OCI-LY3 (cell line): ENCODE measurements at regions not wholly inside any gene's neighbourhood (a gene's known extent, or its start where the extent isn't known, plus 50 kb on each side); places are given as distances from the start of the nearest gene placed in this dataset.
"Not testable (repeated sequence)": the region's sequence is repeated elsewhere in the genome, so short reads cannot be mapped to it uniquely, and the experiment has no call there.

ENCODE experiments used
- H2AFZ ChIP-seq: fragments of 200-600, 300-600 bp; shearing (Covaris generic); 2 replicates; pipeline ENCODE4 v1.6.0; 2014; ENCODE audit warnings: antibody characterized with exemption, low read depth, low read length
- H3K27ac ChIP-seq: fragments of 200-600, 300-600 bp; sonication (generic); 2 replicates; pipeline ENCODE4 v1.5.1; 2014; ENCODE audit warnings: mild to moderate bottlenecking, low read length, moderate library complexity, mixed read lengths
- H3K27me3 ChIP-seq: fragments of 200-600, 300-600 bp; sonication (generic); 2 replicates; pipeline ENCODE4 v1.6.1; 2014; ENCODE audit warnings: low read depth, low read length, mixed read lengths
- H3K36me3 ChIP-seq: fragments of 200-600, 300-600 bp; sonication (generic); replicated peaks from 2 replicates; pipeline ENCODE3; 2014; ENCODE audit warnings: low read depth, low read length, mixed read lengths
- H3K4me1 ChIP-seq: fragments of 300-600, 200-600 bp; sonication (generic); 2 replicates; pipeline ENCODE4 v1.6.1; 2014; ENCODE audit warnings: low read length, mixed read lengths
- H3K4me2 ChIP-seq: fragments of 200-600, 300-600 bp; sonication (generic); 2 replicates; pipeline ENCODE4 v1.6.1; 2014; ENCODE audit warnings: low read length, mixed read lengths
- H3K4me3 ChIP-seq: fragments of 300-600, 200-600 bp; sonication (generic); 2 replicates; pipeline ENCODE4 v1.5.1; 2014; ENCODE audit warnings: antibody characterized with exemption, mild to moderate bottlenecking, low read length, moderate library complexity
- H3K79me2 ChIP-seq: fragments of 300-600, 200-600 bp; shearing (Covaris generic); 2 replicates; pipeline ENCODE4 v1.6.1; 2014; ENCODE audit warnings: mild to moderate bottlenecking, low read length, mixed read lengths
- H3K9ac ChIP-seq: fragments of 300-600, 200-600 bp; shearing (Covaris generic); 2 replicates; pipeline ENCODE4 v1.6.0; 2014; ENCODE audit warnings: mild to moderate bottlenecking, low read length, moderate library complexity
- H3K9me3 ChIP-seq: fragments of 200-600, 300-600 bp; shearing (Covaris generic); 2 replicates; pipeline ENCODE4 v1.6.1; 2014; ENCODE audit warnings: low read length, mixed read lengths; ENCODE audit not compliant: insufficient read depth
- H4K20me1 ChIP-seq: fragments of 200-600, 300-600 bp; sonication (generic); 2 replicates; pipeline ENCODE4 v1.6.1; 2016; ENCODE audit warnings: low read length, mixed read lengths; ENCODE audit not compliant: insufficient read depth
- EZH2phosphoT487 ChIP-seq: fragments of 200-600 bp; shearing (Covaris generic); IDR thresholded peaks from 2 replicates; pipeline ENCODE4 v1.6.1; 2018; ENCODE audit warnings: antibody characterized with exemption, mixed run types, low read depth
- TF ChIP-seq, protein P1 (sequence below): fragments of 200-600, 300-600 bp; sonication (generic); IDR thresholded peaks from 2 replicates; pipeline ENCODE4 v1.5.1; 2014; ENCODE audit warnings: antibody characterized with exemption, low read length, low read depth

GRCh38 chr7:81051811-81052413, 133.1 kb upstream of the SEMA3C start:
- TF ChIP-seq EZH2phosphoT487 = no peak
- TF ChIP-seq, protein P1, sequence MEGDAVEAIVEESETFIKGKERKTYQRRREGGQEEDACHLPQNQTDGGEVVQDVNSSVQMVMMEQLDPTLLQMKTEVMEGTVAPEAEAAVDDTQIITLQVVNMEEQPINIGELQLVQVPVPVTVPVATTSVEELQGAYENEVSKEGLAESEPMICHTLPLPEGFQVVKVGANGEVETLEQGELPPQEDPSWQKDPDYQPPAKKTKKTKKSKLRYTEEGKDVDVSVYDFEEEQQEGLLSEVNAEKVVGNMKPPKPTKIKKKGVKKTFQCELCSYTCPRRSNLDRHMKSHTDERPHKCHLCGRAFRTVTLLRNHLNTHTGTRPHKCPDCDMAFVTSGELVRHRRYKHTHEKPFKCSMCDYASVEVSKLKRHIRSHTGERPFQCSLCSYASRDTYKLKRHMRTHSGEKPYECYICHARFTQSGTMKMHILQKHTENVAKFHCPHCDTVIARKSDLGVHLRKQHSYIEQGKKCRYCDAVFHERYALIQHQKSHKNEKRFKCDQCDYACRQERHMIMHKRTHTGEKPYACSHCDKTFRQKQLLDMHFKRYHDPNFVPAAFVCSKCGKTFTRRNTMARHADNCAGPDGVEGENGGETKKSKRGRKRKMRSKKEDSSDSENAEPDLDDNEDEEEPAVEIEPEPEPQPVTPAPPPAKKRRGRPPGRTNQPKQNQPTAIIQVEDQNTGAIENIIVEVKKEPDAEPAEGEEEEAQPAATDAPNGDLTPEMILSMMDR = no peak
- Histone ChIP-seq H3K9me3 (peaks cover 9% of the 10 kb centered on the region; the same call in 1 of the 2 replicates), H3K36me3 (peaks cover 3% of the 10 kb centered on the region), H3K4me2 (no peak overlapping the region), H3K27ac (no peak overlapping the region), H3K27me3 (no peaks in the 10 kb centered on the region), H2AFZ (no peak overlapping the region), H4K20me1 (no peaks in the 10 kb centered on the region), H3K4me3 (no peak overlapping the region), H3K4me1 (no peaks in the 10 kb centered on the region), H3K9ac (no peak overlapping the region), H3K79me2 (no peaks in the 10 kb centered on the region)

DNA sequence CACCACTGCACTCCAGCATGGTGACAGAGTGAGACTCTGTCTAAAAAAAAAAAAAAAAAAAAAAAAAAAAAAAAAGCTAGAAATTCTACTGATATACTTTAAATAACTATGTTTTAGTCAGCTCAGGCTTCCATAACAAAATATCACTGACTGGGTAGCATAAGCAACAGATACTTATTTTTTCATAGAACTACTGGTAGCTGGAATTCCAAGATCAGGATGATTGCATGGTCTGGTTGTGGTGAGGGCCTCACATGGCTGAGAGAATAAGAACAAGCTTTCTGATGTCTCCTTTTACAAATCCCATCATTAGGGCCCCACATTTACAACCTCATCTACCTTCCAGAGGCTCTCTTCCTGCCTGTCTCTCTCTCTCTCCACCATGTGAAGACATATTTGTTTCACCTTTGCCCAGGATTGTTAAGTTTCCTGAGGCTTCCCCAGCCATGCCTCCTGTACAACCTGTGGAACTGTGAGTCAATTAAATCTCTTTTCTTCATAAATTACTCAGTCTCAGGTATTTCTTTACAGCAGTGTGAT, 126.7 kb upstream of the SEMA3C start:
- no peaks in the 10 kb centered on the region for H3K4me1 ChIP-seq
- H3K27me3 ChIP-seq = no peaks in the 10 kb centered on the region
- H2AFZ ChIP-seq = no peak overlapping the region
- no peak overlapping the region for H3K4me2 ChIP-seq
- peaks cover 9% of the 10 kb centered on the region; the same call in 1 of the 2 replicates for H3K9me3 ChIP-seq
- TF ChIP-seq, protein P1 = no peak
- no peak for TF ChIP-seq EZH2phosphoT487
- no peaks in the 10 kb centered on the region for H4K20me1 ChIP-seq
- H3K9ac ChIP-seq = no peak overlapping the region
- H3K27ac ChIP-seq = no peak overlapping the region
- peaks cover 3% of the 10 kb centered on the region for H3K36me3 ChIP-seq
- H3K4me3 ChIP-seq = no peak overlapping the region
- H3K79me2 ChIP-seq = no peaks in the 10 kb centered on the region

GRCh38 chr7:81042646-81043045, 123.8 kb upstream of the SEMA3C start:
- H3K9me3 ChIP-seq, H3K4me2 ChIP-seq, H3K79me2 ChIP-seq, H2AFZ ChIP-seq, H3K36me3 ChIP-seq, H3K27ac ChIP-seq, H3K9ac ChIP-seq, H3K4me1 ChIP-seq, H4K20me1 ChIP-seq, H3K4me3 ChIP-seq, H3K27me3 ChIP-seq: not testable (repeated sequence)

- no peak overlapping the region for H3K4me3 ChIP-seq
- no peaks in the 10 kb centered on the region for H3K27me3 ChIP-seq
- TF ChIP-seq EZH2phosphoT487 = no peak
- TF ChIP-seq, protein P1 = no peak
- H3K36me3 ChIP-seq = no peaks in the 10 kb centered on the region
- no peaks in the 10 kb centered on the region for H3K9me3 ChIP-seq
- H3K9ac ChIP-seq = no peak overlapping the region
- H3K4me1 ChIP-seq = no peaks in the 10 kb centered on the region
- no peaks in the 10 kb centered on the region for H4K20me1 ChIP-seq
- no peak overlapping the region for H3K27ac ChIP-seq
- no peaks in the 10 kb centered on the region for H3K79me2 ChIP-seq
- no peak overlapping the region for H2AFZ ChIP-seq
- H3K4me2 ChIP-seq = no peak overlapping the region
Observed at GRCh38 chr7:81040496-81040895, 121.6 kb upstream of the SEMA3C start.
